ENCODE measurements at regions not wholly inside any gene's neighbourhood (a gene's known extent, or its start where the extent isn't known, plus 50 kb on each side); places are given as distances from the start of the nearest gene placed in this dataset.

DNA sequence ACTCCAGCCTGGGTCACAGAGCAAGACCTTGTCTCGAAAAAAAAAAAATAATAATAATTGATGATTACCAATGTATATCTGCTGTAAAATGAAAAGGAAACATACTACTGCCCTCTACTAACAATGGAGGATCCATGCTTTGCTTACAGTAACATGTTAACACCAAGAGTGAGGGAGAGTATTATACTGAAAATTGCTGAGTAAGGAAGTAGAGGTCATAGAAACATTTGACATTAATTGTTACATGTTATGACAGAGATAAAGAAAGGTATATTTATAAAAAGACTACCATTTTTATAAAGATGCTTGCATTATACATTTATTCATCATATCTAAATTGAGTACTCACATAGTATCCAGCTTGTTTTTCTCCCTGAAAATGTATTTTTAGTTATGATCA is 1989.8 kb upstream of the TENM3 start:
- no peak for TF ChIP-seq POLR2A (IDR thresholded peaks at IDR 0.05; ENCODE audit: low read depth)
- TF ChIP-seq, protein P1, sequence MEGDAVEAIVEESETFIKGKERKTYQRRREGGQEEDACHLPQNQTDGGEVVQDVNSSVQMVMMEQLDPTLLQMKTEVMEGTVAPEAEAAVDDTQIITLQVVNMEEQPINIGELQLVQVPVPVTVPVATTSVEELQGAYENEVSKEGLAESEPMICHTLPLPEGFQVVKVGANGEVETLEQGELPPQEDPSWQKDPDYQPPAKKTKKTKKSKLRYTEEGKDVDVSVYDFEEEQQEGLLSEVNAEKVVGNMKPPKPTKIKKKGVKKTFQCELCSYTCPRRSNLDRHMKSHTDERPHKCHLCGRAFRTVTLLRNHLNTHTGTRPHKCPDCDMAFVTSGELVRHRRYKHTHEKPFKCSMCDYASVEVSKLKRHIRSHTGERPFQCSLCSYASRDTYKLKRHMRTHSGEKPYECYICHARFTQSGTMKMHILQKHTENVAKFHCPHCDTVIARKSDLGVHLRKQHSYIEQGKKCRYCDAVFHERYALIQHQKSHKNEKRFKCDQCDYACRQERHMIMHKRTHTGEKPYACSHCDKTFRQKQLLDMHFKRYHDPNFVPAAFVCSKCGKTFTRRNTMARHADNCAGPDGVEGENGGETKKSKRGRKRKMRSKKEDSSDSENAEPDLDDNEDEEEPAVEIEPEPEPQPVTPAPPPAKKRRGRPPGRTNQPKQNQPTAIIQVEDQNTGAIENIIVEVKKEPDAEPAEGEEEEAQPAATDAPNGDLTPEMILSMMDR (IDR thresholded peaks at IDR 0.05) = no peak

Data from esophagus muscularis mucosa (tissue), 3 donors.